DMS53 treated with DMSO at 0.1 percent for 48 hours (cell line): ENCODE measurements at regions not wholly inside any gene's neighbourhood (a gene's known extent, or its start where the extent isn't known, plus 50 kb on each side); places are given as distances from the start of the nearest gene placed in this dataset.

ENCODE experiments used
- DNase-seq: peaks from one replicate; lab custom pipeline; 2025; ENCODE audit not compliant: unreplicated experiment; lab: John Stamatoyannopoulos, UW

DNA sequence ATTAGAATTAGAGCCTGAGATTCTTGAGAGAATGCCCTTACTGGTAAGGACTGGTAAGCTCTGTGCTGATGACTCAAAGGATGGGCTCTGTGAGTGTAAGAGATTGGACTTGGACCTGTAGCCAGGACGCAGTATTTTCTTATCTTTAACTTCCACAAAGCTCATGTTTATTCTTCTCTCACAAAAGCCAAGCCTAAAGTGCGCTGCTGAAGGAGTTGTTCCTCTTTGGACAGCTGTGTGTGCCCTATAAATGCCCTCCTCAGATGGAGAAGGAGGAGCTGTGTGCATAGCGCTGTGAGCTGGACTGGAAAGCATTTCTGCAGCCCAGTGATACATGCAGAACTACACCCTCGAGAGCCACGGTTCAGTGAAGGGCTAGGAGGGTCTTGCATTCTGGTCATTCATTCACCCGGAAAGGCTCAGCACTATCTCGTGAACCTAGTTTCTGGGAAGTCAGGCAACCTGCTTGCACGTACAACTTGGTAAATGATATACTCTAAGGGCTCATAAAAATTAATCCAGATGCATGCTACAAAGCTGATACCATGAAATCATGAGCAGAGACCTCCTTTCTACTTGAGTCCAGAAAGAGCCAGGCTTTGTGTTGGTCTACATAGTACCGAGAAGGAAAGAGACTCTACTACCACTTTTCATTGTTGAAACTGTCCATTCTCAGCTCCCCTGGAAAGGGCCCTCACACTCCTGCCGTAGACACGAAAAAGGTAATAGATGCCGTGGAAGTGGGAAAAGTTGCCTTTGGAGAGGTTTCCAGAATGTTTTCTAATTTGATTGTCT lies 103.0 kb upstream of the TBL1XR1 start:
- peak; percentile 35 for DNase-seq

DNA sequence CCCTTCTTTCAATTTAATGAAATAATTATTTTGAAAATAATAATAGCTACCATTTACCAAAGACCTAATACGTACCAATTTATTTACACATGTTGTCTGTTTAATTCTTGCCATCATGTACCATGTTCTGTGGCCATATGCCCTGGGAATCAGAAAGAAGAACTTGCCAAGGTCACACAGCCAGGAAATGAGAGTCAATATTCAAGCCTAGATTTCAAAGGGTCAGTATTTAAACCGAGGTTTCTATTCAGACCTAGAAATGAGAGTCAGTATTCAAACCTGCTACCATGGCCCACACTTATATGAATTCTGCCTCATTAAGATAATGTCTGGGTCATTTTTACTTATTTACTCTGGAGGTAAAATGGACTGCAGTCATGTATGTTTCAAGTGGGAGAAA lies 103.6 kb upstream of the TBL1XR1 start:
- DNase-seq, result no peak

DNA sequence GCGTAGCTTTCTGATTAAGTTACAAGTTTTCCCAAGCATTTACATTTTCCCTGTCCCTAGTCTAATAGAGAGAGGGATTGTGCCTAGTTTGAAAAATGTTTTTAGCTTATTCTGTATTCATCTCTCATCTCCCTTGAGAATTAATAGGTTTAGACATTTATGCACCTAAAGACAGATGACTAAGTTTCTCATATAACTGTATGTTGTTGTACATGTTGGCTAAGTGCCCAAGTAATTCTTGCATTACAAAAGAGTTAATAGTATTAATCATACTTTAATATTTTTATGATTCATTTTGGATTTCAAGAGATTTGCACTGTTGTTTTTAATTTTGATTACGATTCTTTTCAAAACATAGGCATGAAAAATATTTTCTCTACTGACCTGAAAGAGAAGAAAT lies 109.0 kb upstream of the TBL1XR1 start:
- DNase-seq, result no peak

DNA sequence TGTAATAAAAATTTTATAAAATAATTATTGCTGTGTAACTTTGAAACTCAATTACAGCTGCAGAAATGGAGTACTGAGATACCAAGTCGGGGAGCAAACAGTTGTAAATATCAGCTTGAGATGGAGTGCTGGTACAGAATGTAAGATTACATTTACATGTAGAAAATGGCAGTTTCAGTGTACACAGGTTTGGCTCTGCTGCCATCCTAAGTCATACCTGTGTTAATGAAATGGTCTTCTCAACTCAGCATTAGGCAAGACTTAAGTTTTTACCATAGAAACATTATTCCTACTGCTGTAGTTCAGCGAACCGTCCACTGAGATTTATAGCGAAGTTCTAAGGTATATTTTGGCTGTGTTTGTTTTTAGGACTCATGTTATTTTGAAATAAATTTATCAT lies 110.1 kb upstream of the TBL1XR1 start:
- no peak for DNase-seq

DNA sequence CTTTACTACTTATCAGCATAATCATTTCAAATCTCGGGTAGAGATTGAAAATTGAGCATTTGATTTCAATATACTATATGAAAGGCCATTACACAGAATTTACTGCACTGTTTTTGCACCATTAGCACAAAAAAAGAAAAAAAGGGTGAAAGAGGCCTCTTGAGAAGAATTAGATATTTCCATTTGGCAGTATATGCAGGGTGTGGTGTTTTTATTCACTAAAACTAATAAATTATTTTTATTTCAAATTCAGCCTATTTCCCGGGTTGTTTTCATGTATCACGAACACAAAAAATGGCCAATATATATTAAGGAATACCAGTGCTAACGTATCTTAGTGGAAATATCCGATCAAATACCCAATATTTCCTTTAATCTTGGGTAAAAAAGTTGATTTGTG lies 110.5 kb upstream of the TBL1XR1 start:
- no peak for DNase-seq

DNA sequence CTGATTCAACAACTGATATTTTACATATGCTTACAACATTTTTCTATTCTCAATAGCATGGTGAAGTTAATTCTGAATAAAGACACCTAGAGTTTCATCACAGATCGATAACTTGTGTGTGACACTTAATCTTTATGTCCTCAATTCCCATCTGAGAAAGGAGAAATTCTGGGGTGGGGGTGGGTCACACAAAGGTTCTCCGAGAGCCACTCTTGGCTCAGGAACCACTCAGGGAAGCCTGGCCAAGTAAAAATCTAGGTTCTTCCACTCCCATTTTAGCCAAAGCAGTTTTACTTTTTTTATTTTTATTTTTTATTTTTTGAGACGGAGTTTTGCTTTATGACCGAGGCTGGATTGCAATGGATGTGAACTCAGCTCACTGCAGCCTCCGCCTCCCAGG lies 111.0 kb upstream of the TBL1XR1 start:
- no peak for DNase-seq

DNA sequence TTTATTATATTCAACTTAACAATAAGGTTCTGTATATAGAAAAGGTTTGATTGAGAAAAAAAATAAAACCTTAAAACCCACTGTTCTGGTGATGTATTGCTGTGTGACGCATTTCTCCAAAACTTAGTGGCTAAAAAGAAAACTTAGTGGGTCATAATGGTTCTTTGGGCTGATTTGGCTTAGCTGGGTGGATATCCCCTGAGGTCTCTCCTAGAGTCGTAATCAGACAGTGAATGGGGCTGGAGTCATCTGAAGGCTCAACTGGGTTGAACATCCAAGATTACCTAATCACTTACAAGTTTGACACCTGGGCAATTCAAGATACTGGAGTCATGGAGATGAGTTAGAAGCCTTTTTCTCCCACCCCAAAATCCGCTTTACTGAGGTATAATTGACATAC lies 111.6 kb upstream of the TBL1XR1 start:
- no peak for DNase-seq

DNA sequence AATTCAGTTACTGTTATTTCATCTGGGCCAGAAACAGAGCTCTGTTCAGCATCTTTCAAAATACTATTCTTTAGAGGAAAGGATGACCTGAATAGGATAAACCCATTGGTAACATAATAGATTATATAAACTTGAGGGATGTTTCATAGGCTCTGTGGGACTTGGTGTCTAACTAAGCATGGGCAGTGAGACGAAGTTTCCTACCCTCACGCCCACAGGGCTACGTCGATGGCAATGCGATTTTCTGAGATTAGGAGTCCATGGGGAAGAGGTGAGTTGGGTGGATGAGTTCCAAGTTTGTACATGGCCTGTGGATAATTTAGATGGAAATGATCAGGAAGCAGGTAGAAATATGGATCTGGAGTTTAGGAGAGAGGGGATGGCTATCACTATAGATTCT lies 115.2 kb upstream of the TBL1XR1 start:
- DNase-seq, result no peak

DNA sequence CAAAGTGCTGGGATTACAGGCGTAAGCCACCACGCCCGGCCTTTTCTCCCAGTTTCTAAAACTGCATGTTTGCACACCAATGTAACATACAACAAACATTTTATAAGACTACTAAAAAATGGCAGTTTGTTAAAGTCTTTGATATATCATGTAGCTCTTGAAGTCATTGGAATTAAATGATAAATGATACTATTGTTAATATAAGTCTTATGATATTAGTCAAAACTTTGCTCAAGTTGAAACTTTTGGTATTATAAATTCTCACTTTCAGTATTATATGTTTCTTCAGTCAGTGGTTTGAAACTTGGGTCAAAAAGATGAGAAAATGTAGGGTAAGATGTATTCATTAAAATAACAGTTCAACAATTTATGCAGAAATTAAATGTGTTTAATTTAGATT lies 117.6 kb upstream of the TBL1XR1 start:
- no peak for DNase-seq

DNA sequence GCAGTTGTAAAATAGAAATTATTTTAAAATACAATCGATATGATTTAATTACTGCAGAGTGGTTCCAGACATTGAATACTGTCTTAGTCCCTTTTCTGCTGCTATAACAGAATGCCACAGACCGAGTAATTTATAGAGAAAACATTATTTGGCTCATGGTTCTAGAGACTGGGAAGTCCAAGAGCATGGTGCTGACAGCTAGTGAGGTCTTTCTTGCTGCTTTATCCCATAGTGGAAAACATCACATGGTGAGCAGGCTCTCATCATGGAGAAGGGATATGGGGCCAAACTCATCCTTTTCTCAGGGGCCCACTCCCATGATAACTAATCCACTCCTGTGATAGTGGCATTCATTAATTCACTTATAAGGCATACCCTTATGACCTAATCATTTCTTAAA lies 120.0 kb upstream of the TBL1XR1 start:
- no peak for DNase-seq

DNA sequence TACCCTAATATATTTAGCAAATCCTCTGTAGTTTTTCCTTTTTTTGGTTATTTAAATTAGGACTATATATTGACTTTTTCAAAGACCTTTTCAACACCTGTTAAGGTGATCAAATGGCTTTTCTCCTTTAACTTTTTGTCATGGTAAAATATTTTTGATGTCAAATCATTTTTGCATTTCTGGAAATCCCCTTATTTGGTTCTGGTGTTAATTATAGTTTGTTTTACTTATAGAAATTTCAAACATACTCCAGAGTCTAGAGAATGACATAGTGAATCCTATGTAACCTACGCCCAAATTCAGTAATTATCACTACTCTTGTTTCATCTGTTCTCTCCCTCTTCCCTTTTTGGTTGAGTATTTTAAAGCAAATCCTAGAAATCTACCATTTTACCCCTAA lies 121.3 kb upstream of the TBL1XR1 start:
- no peak for DNase-seq

DNA sequence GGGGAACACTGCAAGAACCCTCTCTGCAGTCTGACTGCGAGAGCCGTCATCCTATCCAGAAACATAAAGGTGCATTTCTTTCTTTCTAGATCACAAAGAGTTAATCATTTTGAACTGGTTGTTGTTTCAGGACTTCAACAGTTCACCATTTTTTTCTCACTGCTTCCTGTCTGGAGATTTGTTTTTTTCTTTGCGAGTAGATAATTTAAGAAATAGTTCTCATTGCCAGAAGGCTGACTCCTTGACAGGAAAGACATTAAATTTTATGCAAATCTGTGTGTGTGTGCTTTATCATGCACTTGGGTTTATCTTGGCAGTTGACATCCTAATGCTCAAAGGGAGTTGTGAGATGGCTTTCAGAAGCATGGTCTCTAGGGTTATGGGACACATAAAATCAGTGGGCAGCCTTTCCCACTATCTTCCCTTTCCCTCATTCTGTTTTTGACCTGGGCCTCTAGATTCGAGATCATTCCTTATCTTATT lies 123.5 kb upstream of the TBL1XR1 start:
- DNase-seq, result no peak

DNA sequence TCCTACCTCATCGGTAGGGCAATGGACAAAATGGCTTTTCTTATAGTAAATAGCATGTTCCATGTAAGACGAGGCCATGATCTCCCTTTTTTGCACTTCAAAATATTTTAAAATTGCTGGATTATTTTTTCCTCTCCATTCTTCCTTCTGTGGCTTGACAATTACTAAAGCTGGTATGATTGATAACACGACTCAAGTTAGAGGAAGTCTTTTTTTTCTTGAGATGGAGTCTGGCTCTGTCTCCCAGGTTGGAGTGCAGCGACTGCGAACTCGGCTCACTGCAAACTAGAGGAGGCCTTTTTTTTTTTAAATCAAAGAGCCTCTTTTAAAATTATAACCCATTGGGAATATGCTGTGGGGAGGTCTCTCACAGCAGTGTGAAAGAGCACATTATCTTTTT lies 124.5 kb upstream of the TBL1XR1 start:
- DNase-seq, result no peak

DNA sequence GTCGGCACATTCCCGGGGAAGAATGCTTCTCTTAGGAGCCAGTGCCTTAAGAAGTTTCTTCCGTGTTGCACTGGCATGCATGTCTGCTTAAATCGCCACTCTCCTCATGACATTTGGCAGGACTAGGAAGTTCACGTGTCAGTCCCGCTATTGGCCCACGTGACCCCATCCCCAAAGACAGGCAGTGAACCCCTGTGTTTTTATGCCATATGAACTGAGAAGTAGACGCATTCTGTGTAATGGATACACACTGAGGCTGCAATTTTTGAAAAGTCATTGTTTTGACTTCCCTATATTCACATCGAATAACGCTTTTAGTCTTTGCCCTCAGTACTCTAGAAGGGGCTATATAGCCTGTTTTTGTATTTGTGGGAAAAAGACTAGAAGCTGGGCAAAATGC lies 125.6 kb upstream of the TBL1XR1 start:
- no peak for DNase-seq

DNA sequence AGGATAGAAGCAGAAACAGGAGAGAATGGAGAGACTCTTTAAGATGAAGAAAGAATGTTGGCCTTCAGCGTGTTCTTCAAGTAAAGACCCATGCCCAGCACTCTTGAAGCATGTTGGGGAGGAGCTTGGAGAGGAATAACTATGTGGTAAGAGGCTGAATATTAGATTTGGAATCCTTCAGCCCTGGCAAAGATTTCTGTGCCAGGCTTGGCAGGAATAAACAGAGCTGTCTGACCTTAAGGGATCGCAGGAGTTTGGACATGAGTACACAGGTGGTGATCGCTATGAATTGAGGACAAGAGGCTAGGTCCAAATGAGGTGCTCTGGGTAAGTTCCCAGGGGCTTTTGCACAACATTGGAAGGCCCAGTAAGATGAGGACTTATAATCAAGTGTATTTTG lies 132.6 kb upstream of the TBL1XR1 start:
- no peak for DNase-seq

DNA sequence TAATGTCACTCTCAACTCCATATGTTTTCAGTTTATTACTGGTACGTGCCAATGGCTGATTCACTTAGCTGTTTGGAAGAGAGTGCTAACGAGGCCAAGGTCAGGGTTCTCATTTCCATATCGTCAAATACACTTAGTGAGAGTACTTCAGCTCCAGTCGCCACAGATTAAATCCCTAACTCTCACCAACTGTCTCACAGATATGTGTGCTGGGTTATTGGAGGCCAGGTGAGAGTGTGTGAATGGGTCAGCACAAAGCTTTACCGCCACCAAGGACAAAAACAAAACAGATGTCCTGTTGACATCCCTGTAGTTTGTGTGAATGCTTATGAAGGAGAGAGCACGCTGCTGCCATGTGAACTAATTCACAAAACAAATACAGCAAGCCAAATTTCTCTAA lies 133.5 kb upstream of the TBL1XR1 start:
- DNase-seq, result no peak

DNA sequence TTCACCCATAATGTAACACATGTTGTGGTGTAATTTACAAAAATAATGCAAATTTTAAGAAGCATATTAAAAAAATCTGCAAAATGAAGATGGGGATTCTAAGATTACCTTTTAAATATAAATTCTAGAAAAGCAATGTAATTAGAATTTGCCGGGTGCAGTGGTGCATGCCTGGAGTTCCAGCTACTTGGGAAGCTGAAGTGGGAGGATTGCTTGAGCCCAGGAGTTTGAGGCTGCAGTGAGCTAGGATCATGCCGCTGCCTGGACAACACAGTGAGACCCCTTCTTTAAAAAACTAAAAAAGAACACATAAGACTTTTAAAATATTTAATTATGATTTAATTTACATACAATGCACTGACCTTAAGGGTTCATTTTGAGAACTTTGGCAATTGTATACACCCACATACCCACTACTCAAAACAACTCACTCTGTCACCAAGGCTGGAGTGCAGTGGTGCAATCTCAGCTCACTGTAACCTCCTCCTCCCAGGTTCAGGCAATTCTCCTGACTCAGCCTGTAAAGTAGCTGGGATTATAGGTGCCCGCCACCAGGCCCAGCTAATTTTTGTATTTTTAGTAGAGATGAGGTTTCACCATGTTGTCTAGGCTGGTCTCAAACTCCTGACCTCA lies 134.0 kb upstream of the TBL1XR1 start:
- DNase-seq, result no peak

DNA sequence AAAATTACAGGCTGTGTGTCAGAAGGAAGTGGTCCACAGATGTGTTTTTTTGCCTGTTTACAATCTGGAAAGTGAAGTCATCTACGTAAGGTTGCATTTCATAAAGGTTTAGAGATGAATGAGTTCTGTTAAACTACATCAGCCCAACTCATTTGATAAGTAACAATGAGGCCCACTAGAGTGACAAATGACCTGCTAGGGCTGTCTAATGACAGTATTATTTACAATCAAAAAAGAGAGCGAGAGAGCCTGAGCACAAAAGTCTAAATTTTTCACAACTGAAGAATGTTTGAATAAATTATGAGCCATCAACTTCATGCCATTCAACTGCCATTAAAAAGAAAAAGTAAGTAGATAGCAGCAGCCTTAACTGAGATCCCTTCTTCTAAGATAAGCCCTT lies 135.7 kb upstream of the TBL1XR1 start:
- DNase-seq, result no peak

DNA sequence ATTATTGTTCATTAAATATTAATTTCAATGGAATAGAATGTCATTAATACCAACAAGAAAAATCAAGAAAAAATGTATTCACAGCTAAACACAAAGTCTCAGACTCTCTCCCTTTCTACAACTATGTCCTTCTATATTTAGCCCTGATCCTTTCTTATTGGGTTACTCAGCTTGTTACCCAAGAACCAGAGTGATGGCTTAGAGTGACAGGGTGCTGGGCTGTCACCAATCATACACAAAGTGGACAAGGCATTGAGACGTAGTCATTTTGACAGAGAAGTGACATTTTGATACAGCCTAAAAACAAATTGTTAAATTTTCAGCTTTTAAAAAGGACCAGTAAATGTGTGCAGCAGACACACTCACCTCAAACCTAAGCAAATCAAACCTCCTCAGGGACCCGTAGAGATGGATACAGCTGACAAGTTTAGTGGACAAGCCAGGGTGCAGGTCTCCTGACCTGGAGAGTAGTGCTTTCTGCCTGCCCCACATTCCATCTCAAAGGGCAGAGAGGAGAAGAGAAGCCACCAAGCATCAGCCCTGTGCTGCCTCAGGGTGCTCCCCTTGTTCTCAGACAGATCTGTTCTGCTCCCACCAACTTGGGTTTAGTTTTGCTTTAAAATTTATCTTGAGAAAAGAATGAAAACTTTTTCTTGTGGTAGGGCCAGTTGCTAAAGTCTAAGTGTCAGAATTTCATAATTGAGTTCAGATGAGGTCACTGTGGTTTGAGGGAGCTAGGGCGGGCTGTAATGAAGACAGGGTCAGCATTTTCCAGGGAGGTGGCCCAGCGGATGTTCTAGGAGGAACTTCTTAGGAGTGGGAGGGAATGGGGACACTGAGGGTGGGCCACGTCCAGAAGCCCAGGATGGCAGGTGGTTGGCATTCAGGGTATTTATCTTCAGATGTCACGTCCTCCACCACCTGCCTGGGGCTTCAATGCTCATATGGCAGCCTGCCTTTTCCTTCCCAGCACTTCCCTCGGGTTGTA lies 136.5 kb upstream of the TBL1XR1 start:
- DNase-seq, result no peak

DNA sequence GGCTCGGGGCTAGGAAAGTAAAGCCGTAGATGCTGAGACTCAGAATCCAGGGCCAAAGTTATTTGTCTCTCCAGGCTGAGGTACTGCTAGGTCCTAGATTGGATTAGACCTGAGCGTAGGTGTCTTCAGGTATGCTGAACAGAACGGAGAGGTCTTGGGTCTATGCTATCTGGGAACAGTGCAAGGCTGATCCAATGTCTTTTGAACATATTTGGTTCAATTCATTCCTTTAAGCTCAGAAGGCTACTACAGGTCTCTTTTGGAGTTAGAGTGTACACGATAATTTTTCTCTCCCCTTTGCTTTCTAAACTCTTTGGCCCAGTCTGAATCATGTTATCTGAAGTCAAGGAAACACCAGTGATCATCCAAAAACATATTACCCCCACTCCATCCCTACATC lies 137.5 kb upstream of the TBL1XR1 start:
- no peak for DNase-seq

DNA sequence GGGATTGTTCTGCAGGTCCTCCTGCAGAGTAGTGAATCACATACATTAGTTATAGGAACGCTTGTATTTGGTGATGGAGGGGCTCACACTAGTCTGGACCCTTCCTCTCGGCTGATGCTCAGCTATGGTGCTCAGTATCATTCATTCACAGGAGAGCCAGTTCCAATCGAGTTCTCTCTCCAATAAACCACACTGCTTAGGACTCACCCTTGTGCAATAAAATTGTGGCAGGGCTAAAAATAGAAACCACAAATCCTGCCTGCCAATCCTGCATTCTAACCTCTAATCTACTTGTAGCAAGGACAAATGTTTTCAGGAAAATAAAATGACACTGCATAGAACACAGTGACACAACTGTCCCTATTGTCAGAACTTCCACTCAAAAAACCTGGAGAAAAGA lies 138.4 kb upstream of the TBL1XR1 start:
- no peak for DNase-seq
